NCI-H82 treated with DMSO at 0.1 percent for 48 hours (cell line): ENCODE measurements at regions not wholly inside any gene's neighbourhood (a gene's known extent, or its start where the extent isn't known, plus 50 kb on each side); places are given as distances from the start of the nearest gene placed in this dataset.
A peak's percentile ranks its signal among the peaks of the same experiment; 100 is the strongest.

Source experiments
- DNase-seq: peaks from one replicate; lab custom pipeline; 2025; ENCODE audit not compliant: unreplicated experiment; lab: John Stamatoyannopoulos, UW

- no peak for DNase-seq
Observed at GRCh38 chr3:106371971-106372805, 503.4 kb upstream of the CBLB start.

DNA sequence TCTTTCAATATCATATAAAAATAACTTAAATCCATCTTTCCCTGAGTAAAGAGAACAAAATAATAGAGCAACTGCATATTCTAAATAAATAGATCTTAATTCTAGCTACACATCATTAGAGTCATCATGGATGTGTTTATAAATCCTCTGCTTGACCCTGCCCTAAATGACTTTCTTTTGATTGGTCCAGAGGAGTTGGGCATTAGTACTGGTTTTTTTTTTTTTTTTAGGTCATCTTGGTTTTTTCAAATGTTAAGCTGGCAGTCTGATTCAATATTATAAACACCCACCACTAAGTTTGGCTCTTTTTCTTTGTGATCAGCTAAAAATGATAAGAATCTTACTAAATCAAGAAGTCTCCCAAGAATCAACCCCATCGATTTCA, 504.0 kb upstream of the CBLB start:
- DNase-seq: no peak

- no peak for DNase-seq
Observed at GRCh38 chr3:106376016-106376570, 507.3 kb upstream of the CBLB start.

DNA sequence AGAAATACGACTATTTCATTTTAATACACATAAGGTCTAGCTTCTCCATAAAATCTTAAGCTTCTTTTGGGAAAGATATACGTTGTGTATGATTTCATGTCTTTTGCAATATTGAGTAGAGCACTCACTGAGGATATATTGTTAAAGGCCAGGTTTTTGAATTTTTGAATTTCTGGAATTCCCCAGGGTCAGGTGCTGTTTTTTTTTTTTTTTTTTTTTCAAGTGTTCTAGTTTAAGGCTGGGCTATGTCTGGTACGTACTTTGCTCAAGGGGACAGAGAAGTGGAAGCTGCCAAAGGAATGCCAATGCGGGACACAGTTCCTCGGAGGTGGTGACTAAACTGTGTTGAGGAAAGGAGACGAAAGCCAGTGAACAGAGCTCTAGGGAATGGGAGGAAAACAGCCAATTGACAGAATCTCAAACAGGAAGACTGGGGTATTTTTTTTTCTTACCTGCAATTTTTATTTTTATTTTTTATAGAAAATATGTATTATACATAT, 510.5 kb upstream of the CBLB start:
- no peak for DNase-seq

- DNase-seq: no peak
Observed at GRCh38 chr3:106380232-106380631, 511.4 kb upstream of the CBLB start.

DNA sequence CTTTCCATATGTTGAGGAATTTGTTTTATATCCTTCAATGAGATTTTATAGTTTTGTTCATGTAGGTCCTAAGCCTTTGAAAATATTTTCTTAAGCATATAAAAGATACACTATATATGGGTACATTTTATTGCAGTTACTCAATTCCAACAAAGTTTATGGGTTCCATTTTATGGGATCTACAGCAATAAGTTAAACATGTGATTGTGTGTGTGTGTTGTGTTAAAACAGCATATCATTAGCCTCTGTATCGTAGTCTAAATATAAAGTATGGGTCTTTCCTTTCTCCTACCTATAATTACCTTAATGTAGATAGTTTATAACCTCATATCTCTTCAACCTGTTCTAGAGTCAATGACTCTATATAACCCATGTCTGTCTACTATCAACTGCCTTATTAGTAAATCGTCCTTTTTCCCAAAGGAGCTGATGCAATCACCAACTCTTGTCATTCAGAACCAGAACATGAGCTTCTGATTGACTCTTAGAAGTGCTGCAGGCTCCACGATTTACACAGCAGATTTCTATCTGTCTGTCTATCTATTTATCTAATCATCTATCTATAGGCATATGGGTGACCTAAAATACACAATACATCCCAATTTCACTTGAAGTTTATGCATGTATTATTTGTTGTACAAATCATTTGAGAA, 512.6 kb upstream of the CBLB start:
- no peak for DNase-seq

GRCh38 chr3:106381939-106382335, 513.1 kb upstream of the CBLB start:
- DNase-seq: no peak

GRCh38 chr3:106386050-106386449, 517.2 kb upstream of the CBLB start:
- DNase-seq: no peak

- no peak for DNase-seq
Observed at GRCh38 chr3:106392915-106393314, 524.1 kb upstream of the CBLB start.

DNA sequence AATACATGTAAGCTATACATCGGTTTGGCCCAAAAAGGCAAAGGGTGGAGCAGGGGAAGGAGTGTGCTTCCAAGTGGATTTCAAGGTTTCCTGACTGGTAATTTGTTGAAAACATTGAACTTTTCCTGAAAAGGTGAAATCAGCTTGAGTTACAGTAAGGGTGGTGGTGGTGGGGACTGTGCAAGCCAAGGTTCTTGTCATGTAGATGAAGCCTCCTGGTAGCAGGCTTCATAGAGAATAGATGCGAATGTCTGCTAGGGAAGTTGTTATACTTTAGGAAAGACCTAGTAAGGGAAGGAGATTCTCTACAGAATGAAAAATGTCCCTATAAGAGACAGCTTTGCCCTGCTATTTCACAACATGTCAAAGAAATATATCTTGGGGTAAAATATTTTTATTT, 528.2 kb upstream of the CBLB start:
- no peak for DNase-seq

GRCh38 chr3:106398891-106399600, 530.2 kb upstream of the CBLB start:
- peak; percentile 77 for DNase-seq

DNA sequence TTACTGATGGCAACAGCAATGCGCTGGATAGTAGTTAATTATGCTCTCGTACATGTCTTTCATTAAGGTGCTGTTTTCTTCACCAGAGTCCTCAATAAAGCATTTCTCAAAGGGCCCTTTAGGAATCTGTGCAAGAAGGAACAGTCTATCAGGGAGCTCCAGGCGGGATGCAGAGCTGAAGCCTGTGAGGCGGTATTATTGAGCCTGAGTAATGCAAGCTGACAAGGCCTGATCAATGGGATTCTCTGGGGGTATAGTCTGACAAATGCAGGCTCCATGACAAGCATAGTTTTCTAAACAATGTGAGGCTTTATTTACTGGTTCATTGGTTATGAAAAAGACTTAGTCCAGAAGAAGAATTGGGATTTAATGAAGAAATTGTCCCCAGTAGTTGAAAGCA, 530.9 kb upstream of the CBLB start:
- DNase-seq: peak; percentile 30

DNA sequence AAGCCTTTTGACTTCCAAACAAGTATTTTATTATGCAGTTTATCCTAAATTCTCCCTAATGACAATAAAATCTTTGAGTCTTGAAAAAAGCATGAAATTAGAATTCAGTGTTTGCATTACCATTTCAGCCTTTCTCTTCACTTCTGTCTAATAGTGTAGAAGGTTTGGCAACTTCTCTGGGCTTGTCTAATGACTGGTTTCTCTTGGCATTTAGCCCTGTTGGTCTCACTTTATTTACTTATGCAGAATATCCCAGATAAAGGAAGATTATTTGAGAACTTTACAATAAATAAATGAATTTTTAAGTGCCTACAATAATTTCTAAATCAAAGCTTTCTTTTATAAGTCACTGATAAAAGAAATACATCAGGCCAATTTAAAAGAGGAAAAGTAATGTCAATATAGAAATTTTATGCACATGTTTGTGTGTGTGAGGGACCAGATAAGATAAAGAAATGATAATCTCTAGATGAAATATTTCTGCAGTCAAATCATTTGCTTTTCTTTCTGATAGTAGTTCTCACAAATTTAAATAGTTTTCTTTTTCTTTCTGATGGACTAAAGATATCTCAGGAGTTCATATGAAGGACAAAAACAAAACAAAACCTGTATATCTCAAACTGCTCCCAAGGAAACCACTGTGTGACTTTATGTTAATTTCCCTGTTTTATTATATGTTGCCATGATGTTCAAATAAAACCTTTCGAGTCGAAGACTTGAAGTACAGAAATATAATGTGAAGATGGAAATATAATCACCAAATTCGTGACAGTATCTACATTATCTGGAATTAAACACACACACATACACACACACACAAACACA, 533.1 kb upstream of the CBLB start:
- no peak for DNase-seq

GRCh38 chr3:106403371-106404145, 534.7 kb upstream of the CBLB start:
- peak; percentile 92 for DNase-seq

- no peak for DNase-seq
Observed at GRCh38 chr3:106413683-106414082, 544.9 kb upstream of the CBLB start.

GRCh38 chr3:106420628-106421027, 551.8 kb upstream of the CBLB start:
- no peak for DNase-seq

- DNase-seq: no peak
Observed at GRCh38 chr3:106421426-106421825, 552.6 kb upstream of the CBLB start.

DNA sequence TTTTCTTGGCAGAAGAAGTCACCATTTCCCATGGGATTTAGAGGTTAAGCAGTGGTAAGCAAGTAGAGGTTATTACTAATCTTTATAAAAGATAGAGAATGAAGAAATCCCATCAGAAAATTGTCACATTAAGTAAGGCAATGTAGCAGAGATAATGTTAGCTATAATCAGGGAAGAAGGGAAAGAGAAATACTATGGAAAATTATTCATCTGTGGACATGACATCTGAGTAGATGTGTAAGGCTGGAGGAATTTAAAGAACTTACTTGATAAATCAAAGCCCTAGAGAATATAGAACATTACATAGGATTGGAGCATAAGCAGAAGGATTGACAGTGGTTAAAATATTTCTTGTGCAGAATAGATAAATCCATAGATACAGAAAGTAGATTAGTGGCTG, 553.1 kb upstream of the CBLB start:
- DNase-seq: no peak

GRCh38 chr3:106423321-106424225, 554.8 kb upstream of the CBLB start:
- no peak for DNase-seq
